Loucy (cell line): ENCODE measurements at regions not wholly inside any gene's neighbourhood (a gene's known extent, or its start where the extent isn't known, plus 50 kb on each side); places are given as distances from the start of the nearest gene placed in this dataset.

Experiments used
- H2AFZ ChIP-seq: fragments of 200-600 bp; sonication (generic); 2 replicates; pipeline ENCODE4 v1.6.0; 2016; ENCODE audit warnings: antibody characterized with exemption, mild to moderate bottlenecking, low read length, moderate library complexity
- H3F3A ChIP-seq: fragments of 200-600 bp; 2 replicates; pipeline ENCODE4 v1.6.0; 2016; ENCODE audit warnings: antibody characterized with exemption, low read depth, mild to moderate bottlenecking
- H3K27me3 ChIP-seq: fragments of 200-600 bp; sonication (generic); 2 replicates; pipeline ENCODE4 v1.6.1; 2014; ENCODE audit warnings: low read length, mild to moderate bottlenecking; ENCODE audit not compliant: insufficient read depth, poor library complexity, severe bottlenecking
- H3K36me3 ChIP-seq: fragments of 200-600 bp; sonication (generic); 2 replicates; pipeline ENCODE4 v1.6.1; 2016; ENCODE audit warnings: low read length; ENCODE audit not compliant: insufficient read depth
- H3K4me1 ChIP-seq: fragments of 200-600 bp; sonication (generic); 2 replicates; pipeline ENCODE4 v1.5.1; 2014; ENCODE audit warnings: low read length, mild to moderate bottlenecking; ENCODE audit not compliant: insufficient read depth, poor library complexity, severe bottlenecking
- H3K4me2 ChIP-seq: fragments of 200-600 bp; sonication (generic); 2 replicates; pipeline ENCODE4 v1.6.0; 2014; ENCODE audit warnings: antibody characterized with exemption, low read length, low read depth, mild to moderate bottlenecking; ENCODE audit not compliant: poor library complexity, severe bottlenecking
- H3K4me3 ChIP-seq: fragments of 200-600 bp; sonication (generic); 2 replicates; pipeline ENCODE4 v1.5.1; 2014; ENCODE audit warnings: low read length, mild to moderate bottlenecking, mixed read lengths; ENCODE audit not compliant: poor library complexity, severe bottlenecking
- H3K79me2 ChIP-seq: fragments of 200-600 bp; sonication (generic); 2 replicates; pipeline ENCODE4 v1.6.1; 2014; ENCODE audit warnings: low read length; ENCODE audit not compliant: insufficient read depth
- H3K9ac ChIP-seq: fragments of 200-600 bp; sonication (generic); 2 replicates; pipeline ENCODE4 v1.6.0; 2014; ENCODE audit warnings: mild to moderate bottlenecking, low read depth, low read length, moderate library complexity; ENCODE audit not compliant: poor library complexity, severe bottlenecking
- H3K9me2 ChIP-seq: fragments of 200-600 bp; sonication (generic); replicated peaks from 2 replicates; pipeline ENCODE4 v1.6.1; 2016; ENCODE audit warnings: low read depth, low read length, mixed read lengths
- H3K9me3 ChIP-seq: fragments of 200-600 bp; sonication (generic); 2 replicates; pipeline ENCODE4 v1.6.1; 2014; ENCODE audit warnings: mild to moderate bottlenecking, antibody characterized with exemption, low read length, low read depth; ENCODE audit not compliant: insufficient read depth
- H4K20me1 ChIP-seq: fragments of 200-600 bp; sonication (generic); 2 replicates; pipeline ENCODE4 v1.6.0; 2014; ENCODE audit warnings: antibody characterized with exemption, low read length, mild to moderate bottlenecking; ENCODE audit not compliant: insufficient read depth, poor library complexity, severe bottlenecking
- CTCF ChIP-seq: fragments of 200-600 bp; sonication (generic); conservative IDR thresholded peaks from 2 replicates; pipeline ENCODE4 v1.5.1; 2014; ENCODE audit warnings: mild to moderate bottlenecking, antibody characterized with exemption, low read length
- EZH2phosphoT487 ChIP-seq: fragments of 200-600 bp; IDR thresholded peaks from 2 replicates; pipeline ENCODE4 v1.6.1; 2018; ENCODE audit warnings: antibody characterized with exemption, mild to moderate bottlenecking, moderate library complexity, borderline replicate concordance

- TF ChIP-seq EZH2phosphoT487 (no peak), CTCF (no peak)
- H3K9me2 ChIP-seq, result no peaks in the 10 kb centered on the region
- H4K20me1 ChIP-seq, result no peaks in the 10 kb centered on the region
- no peaks in the 10 kb centered on the region for H3F3A ChIP-seq
- H2AFZ ChIP-seq, result peak overlapping the region; percentile 67
- no peak overlapping the region for H3K4me3 ChIP-seq
- no peaks in the 10 kb centered on the region for H3K27me3 ChIP-seq
- no peak overlapping the region for H3K9ac ChIP-seq
- peaks cover 4% of the 10 kb centered on the region; the same call in 1 of the 2 replicates for H3K9me3 ChIP-seq
- peaks cover 8% of the 10 kb centered on the region for H3K4me1 ChIP-seq
- no peak overlapping the region for H3K4me2 ChIP-seq
- H3K79me2 ChIP-seq, result no peaks in the 10 kb centered on the region
- no peaks in the 10 kb centered on the region for H3K36me3 ChIP-seq
These were observed 197.4 kb upstream of the ARID2 start for GRCh38 chr12:45532113-45532512.

- Histone ChIP-seq H3K4me3 (no peak overlapping the region), H3K9ac (no peak overlapping the region), H3K9me2 (no peaks in the 10 kb centered on the region), H3K4me1 (peaks cover 23% of the 10 kb centered on the region), H2AFZ (no peak overlapping the region), H3F3A (no peaks in the 10 kb centered on the region), H4K20me1 (no peaks in the 10 kb centered on the region), H3K27me3 (no peaks in the 10 kb centered on the region), H3K4me2 (no peak overlapping the region), H3K36me3 (no peaks in the 10 kb centered on the region), H3K9me3 (no peaks in the 10 kb centered on the region), H3K79me2 (no peaks in the 10 kb centered on the region)
- no peak for TF ChIP-seq CTCF
These were observed 193.8 kb upstream of the ARID2 start for GRCh38 chr12:45535610-45536180.

- H3K4me2 ChIP-seq, result no peak overlapping the region
- no peaks in the 10 kb centered on the region for H3F3A ChIP-seq
- no peaks in the 10 kb centered on the region for H3K79me2 ChIP-seq
- H3K36me3 ChIP-seq, result no peaks in the 10 kb centered on the region
- H3K27me3 ChIP-seq, result no peaks in the 10 kb centered on the region
- no peak overlapping the region for H2AFZ ChIP-seq
- H3K4me1 ChIP-seq, result peaks cover 29% of the 10 kb centered on the region
- H3K4me3 ChIP-seq, result no peak overlapping the region
- TF ChIP-seq EZH2phosphoT487, result no peak
- H3K9ac ChIP-seq, result no peak overlapping the region
- no peaks in the 10 kb centered on the region for H3K9me2 ChIP-seq
- H3K9me3 ChIP-seq, result no peaks in the 10 kb centered on the region
- H4K20me1 ChIP-seq, result no peaks in the 10 kb centered on the region
These were observed 193.2 kb upstream of the ARID2 start for GRCh38 chr12:45536284-45536683.

GRCh38 chr12:45540661-45541341 lies 188.7 kb upstream of the ARID2 start:
- H3K4me2 ChIP-seq, result no peak overlapping the region
- H3K79me2 ChIP-seq, result no peaks in the 10 kb centered on the region
- no peak overlapping the region for H3K4me3 ChIP-seq
- no peaks in the 10 kb centered on the region for H3K9me3 ChIP-seq
- no peak overlapping the region for H2AFZ ChIP-seq
- no peaks in the 10 kb centered on the region for H3K36me3 ChIP-seq
- TF ChIP-seq EZH2phosphoT487 (no peak), CTCF (no peak)
- no peaks in the 10 kb centered on the region for H3F3A ChIP-seq
- no peak overlapping the region for H3K9ac ChIP-seq
- no peaks in the 10 kb centered on the region for H4K20me1 ChIP-seq
- H3K27me3 ChIP-seq, result no peaks in the 10 kb centered on the region
- no peaks in the 10 kb centered on the region for H3K9me2 ChIP-seq
- peaks cover 22% of the 10 kb centered on the region for H3K4me1 ChIP-seq
